ENCODE measurements at regions not wholly inside any gene's neighbourhood (a gene's known extent, or its start where the extent isn't known, plus 50 kb on each side); places are given as distances from the start of the nearest gene placed in this dataset.
"Not testable (repeated sequence)": the region's sequence is repeated elsewhere in the genome, so short reads cannot be mapped to it uniquely, and the experiment has no call there.

DNA sequence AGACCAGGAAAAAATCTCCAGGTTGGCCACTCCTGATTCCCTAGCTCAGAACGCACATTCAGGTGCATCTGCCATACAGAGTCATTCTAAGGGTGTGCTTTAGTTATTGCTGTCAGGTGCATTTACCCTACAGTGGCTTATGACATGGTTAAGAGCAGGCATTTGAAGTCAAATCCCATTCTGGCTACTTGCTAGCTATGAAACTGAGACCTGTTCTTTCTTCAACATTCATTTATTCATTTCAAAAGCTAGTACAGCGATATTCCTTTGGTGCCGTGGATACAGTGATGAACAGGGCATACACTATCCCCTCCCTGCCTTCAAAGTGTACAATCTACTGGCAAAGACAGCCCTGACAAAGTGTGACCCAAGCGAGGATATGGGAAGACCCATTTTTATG lies 508.3 kb downstream of the NPIPA7 start:
- DNase-seq = no peak

DNA sequence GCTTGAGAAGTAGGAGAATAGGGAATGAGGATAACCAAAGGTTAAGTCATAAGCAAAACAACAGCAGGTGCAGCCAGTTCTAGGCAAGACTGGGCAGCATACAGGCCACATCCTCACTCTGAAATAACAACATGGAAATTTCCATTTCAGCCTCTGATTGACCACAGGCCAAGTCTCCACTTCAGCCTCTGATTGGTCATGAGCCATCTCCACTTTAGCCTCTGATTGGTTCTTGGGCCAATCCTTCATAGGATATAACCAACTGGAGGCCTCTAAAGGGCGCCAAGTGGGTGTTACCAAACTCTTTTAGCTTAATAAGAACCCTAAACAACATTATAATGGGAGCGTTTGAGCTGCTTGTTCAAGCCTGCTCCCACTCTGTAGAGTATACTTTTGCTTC lies 512.0 kb downstream of the NPIPA7 start:
- no peak for DNase-seq

DNA sequence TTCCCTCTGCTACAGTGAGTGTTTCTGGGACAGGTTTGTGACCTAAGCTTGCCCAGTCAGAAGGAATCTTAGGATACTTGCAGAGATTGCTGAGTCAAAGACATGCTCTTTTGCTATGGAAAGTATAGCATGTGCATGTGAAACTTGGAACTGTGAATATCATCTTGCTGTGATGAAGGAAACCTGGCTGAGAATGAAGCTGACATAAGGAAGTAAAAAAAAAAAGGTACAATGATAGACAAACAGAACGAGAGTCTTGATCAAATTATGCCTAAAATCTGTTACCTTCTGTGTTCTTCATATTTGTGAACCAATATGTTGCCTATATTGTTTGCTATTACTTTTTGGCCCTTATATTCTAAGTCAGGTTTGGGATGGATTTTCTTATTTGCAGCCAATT lies 525.7 kb downstream of the NPIPA7 start:
- DNase-seq = no peak

- no peak for DNase-seq
Observed at GRCh38 chr16:16905850-16906249, 526.9 kb downstream of the NPIPA7 start.

DNA sequence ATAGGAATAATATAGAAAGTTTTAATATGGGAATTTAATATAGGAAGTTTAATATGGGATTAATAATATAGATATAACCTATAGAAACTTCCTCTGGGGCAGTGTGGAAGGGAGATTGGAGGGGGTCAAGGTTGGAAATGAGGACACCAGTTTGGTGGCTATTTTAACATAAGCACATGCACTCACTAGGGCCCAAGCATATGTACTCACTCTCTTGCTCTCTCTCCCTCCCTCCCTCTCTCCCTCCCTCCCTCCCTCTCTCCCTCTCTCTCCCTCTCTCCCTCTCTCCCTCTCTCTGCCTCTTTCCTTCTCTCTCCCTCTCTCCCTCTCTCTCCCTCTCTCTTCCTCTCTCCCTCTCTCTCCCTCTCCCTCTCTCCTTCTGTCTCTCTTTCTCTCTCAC lies 528.1 kb downstream of the NPIPA7 start:
- DNase-seq = no peak

GRCh38 chr16:16908077-16908476 lies 529.1 kb downstream of the NPIPA7 start:
- DNase-seq = no peak

GRCh38 chr16:16909126-16909525 lies 530.2 kb downstream of the NPIPA7 start:
- no peak for DNase-seq

- DNase-seq = no peak
Observed at GRCh38 chr16:16910666-16911065, 531.7 kb downstream of the NPIPA7 start.

DNA sequence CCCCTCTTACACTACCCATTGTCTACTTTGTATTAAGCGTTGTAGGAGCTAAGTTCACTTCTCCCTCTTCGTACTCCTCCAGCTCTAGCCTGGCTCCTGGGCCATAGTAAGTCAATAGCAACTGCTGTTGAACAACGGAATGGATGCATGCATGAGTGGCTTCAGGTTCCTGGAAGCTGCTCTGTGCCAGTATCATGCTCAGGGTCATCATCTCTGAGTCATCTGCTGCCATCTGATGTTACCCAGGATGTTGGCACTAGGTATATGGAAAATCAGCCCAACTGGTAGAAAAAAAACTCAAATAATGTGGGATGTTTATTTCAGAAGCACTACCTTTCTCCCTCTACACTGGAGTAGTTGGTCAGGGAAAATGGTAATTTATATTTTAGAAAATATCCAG lies 536.8 kb downstream of the NPIPA7 start:
- no peak for DNase-seq

- DNase-seq = no peak
Observed at GRCh38 chr16:16917191-16917785, 538.3 kb downstream of the NPIPA7 start.

- DNase-seq = no peak
Observed at GRCh38 chr16:16923479-16923878, 544.5 kb downstream of the NPIPA7 start.

DNA sequence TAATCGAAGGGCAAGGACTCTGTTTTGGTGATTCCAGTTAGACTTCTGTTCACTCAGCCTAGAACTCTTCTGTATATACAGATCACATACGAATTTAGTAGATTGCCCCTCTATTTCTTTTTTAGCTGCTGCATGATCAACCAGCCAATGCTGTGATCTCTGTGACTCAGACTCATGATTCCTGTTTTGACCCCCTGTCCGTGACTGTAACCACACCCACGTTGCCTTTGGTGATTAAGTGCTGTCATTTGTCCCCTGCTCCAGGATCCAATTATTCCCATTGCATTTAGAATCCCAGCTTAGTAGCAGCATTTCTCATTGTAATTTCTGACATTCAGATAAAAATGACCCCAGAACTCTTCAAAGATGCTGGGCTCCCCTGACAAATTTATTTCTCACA lies 545.7 kb downstream of the NPIPA7 start:
- no peak for DNase-seq

DNA sequence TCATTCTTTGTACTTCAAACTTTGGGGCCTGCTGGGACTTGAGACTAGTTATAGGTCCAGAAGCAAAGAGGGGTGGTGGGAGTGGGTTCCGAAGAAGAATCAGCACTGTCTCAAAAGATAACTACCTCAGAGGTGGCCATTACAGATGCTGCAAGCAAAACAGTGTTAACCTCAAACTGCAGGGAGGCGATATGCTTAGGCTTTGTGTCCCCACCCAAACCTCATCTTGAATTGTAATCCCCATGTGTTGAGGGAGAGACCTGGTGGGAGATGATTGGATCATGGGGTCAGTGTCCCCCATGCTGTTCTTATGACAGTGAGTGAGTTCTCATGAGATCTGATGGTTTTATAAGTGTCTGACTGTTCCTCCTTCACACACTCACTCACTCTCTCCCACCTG lies 545.3 kb downstream of the XYLT1 start:
- DNase-seq = no peak

DNA sequence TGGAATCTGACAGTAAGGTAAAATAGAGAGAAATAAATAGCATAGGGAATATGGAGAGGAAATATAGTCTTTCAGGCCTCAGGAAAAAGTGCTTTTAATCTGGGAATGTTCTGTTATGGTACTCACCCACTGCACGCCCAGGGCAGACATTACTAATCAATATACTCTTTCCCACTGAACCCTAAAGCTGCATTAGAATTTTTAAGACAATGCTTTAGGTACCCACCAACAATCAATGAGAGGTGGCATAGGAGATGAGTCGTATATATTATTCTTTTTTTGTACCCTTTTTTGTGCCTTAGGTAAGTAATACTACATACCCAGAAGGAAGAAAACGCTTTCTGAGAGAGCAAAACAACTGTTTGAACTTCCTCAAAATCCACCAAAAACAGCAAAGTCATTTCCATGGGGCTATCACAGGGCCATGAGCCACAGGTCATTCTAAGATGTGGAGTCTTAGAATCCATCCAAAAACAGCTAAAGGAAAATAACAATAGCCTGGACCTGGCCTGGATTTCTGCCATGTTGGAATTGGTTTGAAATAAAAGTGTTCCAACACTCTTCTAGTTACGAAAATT lies 542.1 kb downstream of the XYLT1 start:
- no peak for DNase-seq

DNA sequence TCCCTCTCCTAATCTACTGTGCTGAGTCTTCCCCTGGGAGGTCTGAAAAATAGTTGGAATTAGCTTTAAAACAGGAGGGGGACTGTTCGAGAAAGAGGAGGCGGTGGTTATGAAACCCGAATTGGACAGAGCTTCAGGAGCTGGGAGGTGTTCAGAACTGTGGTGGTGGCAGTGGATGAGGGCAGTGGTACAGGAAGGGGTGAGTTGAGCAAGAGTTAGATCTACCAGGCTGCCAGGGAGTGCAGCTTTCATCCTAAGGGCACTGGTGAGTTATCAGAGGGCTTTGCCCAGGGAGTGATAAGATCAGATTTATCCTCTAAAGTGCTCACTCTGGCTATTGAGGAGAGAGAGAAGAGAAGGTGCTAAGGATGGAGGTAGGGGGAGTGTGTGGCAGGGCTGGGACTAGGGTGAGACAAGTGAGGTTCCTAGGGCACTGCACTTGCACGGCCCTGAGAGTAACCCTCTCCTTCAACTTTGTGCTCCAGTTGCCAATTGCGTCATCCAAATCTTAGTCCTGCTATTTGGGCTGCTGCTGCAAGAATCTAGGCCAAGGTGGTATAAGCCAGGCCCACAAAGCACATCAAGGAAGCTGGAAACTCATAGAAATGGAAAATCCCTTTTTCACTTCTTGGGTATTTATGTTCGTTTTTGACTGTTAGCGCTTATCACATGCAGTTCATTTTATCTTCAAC lies 540.3 kb downstream of the XYLT1 start:
- no peak for DNase-seq

DNA sequence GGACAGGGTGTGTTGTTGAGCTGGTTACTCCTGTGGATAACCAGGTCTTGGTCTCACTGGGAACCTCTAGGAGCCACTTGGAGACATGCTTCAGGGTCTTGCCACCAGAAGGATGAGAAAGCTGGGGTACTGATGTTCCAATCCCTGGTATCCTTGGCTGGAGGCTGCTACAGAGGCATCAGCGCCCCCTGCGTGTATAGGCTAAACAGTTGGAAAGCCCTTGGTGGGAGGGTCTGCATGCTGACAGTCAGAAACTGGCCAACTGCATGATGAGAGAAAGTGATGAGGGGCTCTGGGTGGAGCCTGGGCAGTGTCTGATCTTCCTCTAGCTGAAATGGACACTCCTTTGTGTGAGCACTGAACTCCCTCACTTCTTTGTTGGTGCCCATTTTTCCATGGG lies 536.9 kb downstream of the XYLT1 start:
- no peak for DNase-seq

DNA sequence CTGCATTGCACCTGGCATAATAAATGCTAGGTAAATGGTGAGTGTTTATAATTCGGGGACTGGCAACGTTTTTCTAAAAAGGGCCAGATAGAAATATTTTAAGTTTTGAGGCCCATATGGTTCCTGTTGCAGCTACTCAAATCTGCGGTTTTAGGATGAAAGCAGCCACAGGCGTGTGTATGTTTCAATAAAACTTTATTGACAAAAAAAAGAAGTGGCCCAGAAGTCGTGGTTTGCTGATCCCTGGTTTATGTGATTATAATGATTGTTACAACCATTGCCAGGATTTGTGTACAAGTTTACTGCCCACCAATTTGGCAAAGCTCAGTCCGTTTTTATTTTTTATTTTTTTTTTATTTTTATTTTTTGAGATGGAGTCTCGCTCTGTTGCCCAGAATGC lies 536.1 kb downstream of the XYLT1 start:
- no peak for DNase-seq

GRCh38 chr16:16935909-16936308 lies 534.9 kb downstream of the XYLT1 start:
- DNase-seq = not testable (repeated sequence)

- DNase-seq = no peak
Observed at GRCh38 chr16:16937576-16937975, 533.2 kb downstream of the XYLT1 start.

DNA sequence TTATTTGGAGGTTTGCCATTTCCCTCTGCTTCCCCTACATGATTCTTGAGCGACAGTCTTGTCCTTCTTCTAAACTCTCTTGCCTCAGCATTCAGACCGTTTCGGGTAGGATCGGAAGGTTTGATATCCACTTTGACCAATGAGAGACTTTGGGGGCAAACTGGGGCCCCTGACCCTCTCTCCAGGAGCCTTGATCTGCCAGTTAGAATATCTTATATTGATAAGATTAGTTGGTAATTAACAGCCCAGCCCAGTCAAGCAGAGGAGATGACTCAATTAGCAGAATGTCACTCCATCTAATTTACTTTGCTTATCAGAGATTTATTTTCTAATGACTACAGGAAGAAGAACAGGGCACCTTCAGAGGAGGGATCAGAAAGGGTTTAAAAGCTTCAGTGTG lies 532.8 kb downstream of the XYLT1 start:
- DNase-seq = no peak

GRCh38 chr16:16938980-16939379 lies 531.8 kb downstream of the XYLT1 start:
- DNase-seq = no peak

DNA sequence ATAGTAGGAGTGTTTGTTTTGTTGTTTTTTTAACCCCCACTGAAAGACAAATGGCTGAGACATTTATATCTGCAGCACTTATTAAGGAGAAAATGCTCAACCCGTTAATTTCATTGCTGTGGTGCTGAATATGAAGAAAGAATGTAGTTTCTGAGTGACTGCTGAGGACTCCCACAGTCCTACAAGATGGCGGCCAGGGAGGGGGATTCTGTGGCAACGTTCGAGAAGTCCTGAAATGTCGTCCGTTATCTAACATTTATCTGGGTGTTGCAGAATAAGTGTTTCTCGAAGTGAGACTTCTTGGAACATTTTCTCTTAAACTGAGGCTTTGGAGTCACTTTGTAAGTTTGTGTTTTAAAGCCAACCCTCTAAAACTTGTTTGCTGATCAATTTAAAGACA lies 530.4 kb downstream of the XYLT1 start:
- no peak for DNase-seq

GRCh38 chr16:16942849-16943248 lies 527.9 kb downstream of the XYLT1 start:
- not testable (repeated sequence) for DNase-seq

- no peak for DNase-seq
Observed at GRCh38 chr16:16945207-16945606, 525.6 kb downstream of the XYLT1 start.

DNA sequence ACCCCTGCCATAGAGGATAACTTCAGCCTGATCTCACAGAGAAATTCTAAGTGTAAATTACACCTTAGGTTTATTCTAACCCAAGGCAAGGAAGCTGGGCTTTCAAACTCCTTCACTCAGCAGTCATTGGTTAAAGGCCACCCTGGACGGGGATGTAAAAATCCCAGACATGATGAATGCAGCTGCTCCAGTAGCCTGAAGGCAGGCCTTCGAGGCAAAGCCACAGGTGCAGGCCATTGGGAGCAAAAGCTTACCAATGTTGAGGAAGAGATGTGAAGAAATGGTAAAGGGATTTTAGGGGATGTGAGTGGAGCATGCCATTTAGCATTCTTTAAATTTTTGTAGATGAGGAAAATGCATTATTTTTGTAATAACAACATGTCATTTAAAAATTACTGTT lies 514.4 kb downstream of the XYLT1 start:
- DNase-seq = no peak
